ENCODE measurements at regions not wholly inside any gene's neighbourhood (a gene's known extent, or its start where the extent isn't known, plus 50 kb on each side); places are given as distances from the start of the nearest gene placed in this dataset.

DNA sequence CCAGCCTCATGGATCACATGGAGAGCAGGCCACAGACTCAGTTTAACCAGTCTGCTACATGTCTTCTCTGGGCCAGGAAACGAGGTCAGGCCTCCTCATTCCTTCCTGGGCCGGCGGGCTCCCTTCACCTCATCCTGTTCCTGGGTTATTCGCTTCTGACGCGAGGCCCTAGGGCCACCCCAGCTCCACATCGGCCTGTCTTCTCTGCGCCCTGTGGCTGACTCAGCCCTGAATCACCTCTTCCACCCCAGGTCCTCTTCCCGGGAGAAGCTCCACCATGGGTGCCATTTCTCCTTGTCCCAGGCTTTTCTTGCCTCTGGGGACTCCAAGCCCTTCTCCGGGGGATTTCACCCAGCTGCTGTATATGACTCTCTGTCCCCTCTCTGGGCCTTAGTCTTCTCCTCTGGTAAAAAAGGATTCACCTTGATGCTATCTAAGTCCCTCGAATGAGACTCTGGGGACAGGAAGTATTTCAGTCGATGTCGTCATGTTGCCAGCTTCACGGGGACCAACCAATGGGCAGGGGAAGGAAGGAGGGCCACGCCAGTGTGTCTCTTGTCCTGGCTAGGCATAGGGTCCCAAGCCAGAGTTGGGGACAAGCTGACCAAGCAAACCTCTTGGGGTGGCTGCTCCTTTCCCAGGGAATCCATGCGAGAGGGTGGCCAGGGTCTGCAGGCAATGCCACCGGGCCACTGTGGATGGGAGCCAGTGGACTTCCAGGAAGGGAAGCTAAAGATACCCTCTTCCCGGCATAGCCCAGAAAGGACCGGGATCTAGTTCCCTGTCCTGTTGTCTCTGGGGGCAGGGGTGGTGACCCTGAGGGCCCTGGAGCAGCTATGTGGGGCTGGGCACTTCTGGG lies 58.7 kb downstream of the SOCS3 start:
- TF ChIP-seq, protein P1, sequence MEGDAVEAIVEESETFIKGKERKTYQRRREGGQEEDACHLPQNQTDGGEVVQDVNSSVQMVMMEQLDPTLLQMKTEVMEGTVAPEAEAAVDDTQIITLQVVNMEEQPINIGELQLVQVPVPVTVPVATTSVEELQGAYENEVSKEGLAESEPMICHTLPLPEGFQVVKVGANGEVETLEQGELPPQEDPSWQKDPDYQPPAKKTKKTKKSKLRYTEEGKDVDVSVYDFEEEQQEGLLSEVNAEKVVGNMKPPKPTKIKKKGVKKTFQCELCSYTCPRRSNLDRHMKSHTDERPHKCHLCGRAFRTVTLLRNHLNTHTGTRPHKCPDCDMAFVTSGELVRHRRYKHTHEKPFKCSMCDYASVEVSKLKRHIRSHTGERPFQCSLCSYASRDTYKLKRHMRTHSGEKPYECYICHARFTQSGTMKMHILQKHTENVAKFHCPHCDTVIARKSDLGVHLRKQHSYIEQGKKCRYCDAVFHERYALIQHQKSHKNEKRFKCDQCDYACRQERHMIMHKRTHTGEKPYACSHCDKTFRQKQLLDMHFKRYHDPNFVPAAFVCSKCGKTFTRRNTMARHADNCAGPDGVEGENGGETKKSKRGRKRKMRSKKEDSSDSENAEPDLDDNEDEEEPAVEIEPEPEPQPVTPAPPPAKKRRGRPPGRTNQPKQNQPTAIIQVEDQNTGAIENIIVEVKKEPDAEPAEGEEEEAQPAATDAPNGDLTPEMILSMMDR (IDR thresholded peaks at IDR 0.05), result no peak
- TF ChIP-seq POLR2A (IDR thresholded peaks at IDR 0.05), result no peak
